Transverse colon (tissue), 4 donors: ENCODE measurements at regions not wholly inside any gene's neighbourhood (a gene's known extent, or its start where the extent isn't known, plus 50 kb on each side); places are given as distances from the start of the nearest gene placed in this dataset.

Source experiments
- DNase-seq: peaks from one replicate; pipeline ENCODE4 v3.0.0-alpha.2; 2019
- H3K27ac ChIP-seq, 4 donors: fragments of 200-600 bp; sonication (generic); 2 replicates each; pipeline ENCODE4 v1.5.1; 2016 to 2018; ENCODE audit warnings: inconsistent platforms in 4 of 4
- H3K27me3 ChIP-seq: fragments of 200-600 bp; sonication (generic); 2 replicates; pipeline ENCODE4 v1.5.1; 2017; ENCODE audit warnings: inconsistent platforms
- H3K36me3 ChIP-seq, 4 donors: fragments of 200-600 bp; sonication (generic); 2 replicates each; pipeline ENCODE4 v1.5.1; 2017 to 2019; ENCODE audit warnings: inconsistent platforms in 4 of 4
- H3K4me1 ChIP-seq, 4 donors: fragments of 200-600 bp; sonication (generic); 2 replicates each; pipeline ENCODE4 v1.5.1; 2017 to 2020; ENCODE audit warnings: inconsistent platforms in 4 of 4
- H3K4me3 ChIP-seq, 4 donors: fragments of 200-600 bp; sonication (generic); 1 replicate in 1 of 4; 2 replicates in 3 of 4; pipeline versions ENCODE4 v1.5.1 to v1.6.1; 2017 to 2019; ENCODE audit warnings: inconsistent platforms in 4 of 4
- H3K9me3 ChIP-seq, 2 donors: fragments of 200-600 bp; sonication (generic); 2 replicates each; pipeline ENCODE4 v1.5.1; 2017 to 2019; ENCODE audit warnings: inconsistent platforms in 2 of 2
- EP300 ChIP-seq: sonication (generic); formaldehyde crosslinking; IDR thresholded peaks from one replicate; pipeline ENCODE4 v1.6.1; 2017; ENCODE audit warnings: antibody characterized with exemption, low read depth
- POLR2A ChIP-seq: fragments of 450-650 bp; IDR thresholded peaks from one replicate; pipeline ENCODE4 v1.6.1; 2016; ENCODE audit warnings: antibody characterized with exemption, mild to moderate bottlenecking, moderate library complexity
- POLR2AphosphoS5 ChIP-seq, 3 donors: sonication (generic); formaldehyde crosslinking; IDR thresholded peaks; one replicate each; pipeline ENCODE4 v1.6.1; 2016; ENCODE audit warnings: antibody characterized with exemption in 3 of 3
- WGBS, 2 donors: methylation state at CpG; one replicate each; pipeline ENCODE4 v1.1.5; 2018; ENCODE audit warnings: low coverage in 1 of 2; 5-methylcytosine and 5-hydroxymethylcytosine counted together
- in situ Hi-C, 4 donors: fragments of 200-750 bp; cut with MboI; loops; one replicate each; pipeline versions ENCODE4 v1.15.0 to v1.15.1; 2017; ENCODE audit warnings: low sequenced_read_pairs in 3 of 4, low pct_ligation_motif_present in 1 of 4, low pct_unique_long_range_greater_than_20kb in 1 of 4
- intact Hi-C: fragments of 100-400 bp; cut with DNase I; formaldehyde crosslinking; loops from one replicate; pipeline ENCODE4 v1.15.1; 2023; ENCODE audit warnings: low total_unique reads
- TF ChIP-seq, protein P1 (sequence below), 5 experiments: fragments of 200-600 bp in 3 of 5; fragments of 450-650 bp in 2 of 5; sonication (generic) in 3 of 5; IDR thresholded peaks; 1 replicate in 2 of 5; 2 replicates in 3 of 5; pipeline ENCODE4 v1.5.1; 2016 to 2017; ENCODE audit warnings: antibody characterized with exemption in 5 of 5, inconsistent platforms in 3 of 5, mild to moderate bottlenecking in 2 of 5, moderate library complexity in 1 of 5

DNA sequence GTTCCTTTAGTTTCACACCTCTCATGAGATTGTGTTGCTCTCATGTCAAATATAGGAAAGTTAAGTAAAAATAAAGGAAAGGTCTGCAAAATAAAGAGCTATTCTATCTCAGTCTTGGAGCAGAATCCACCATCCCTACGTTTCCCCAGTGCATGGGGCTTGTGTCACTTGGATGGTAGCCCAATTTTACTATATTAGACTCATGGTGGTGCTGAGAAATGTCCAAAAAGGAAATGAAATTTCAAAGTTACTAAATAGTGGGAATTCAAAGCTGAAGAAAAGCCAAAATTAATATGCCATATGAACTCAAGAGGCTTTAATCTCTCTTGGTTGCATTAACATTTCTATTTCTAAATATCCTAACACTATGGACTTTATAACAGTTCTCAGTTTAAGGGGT, 1283.3 kb upstream of the GJE1 start:
- no peaks in the 10 kb centered on the region for H3K36me3 ChIP-seq
- H3K27ac ChIP-seq = no peak overlapping the region
- 64 to 67% methylated on average over 1 of the region's 1 CpG for WGBS, 2 donors
- TF ChIP-seq, protein P1, sequence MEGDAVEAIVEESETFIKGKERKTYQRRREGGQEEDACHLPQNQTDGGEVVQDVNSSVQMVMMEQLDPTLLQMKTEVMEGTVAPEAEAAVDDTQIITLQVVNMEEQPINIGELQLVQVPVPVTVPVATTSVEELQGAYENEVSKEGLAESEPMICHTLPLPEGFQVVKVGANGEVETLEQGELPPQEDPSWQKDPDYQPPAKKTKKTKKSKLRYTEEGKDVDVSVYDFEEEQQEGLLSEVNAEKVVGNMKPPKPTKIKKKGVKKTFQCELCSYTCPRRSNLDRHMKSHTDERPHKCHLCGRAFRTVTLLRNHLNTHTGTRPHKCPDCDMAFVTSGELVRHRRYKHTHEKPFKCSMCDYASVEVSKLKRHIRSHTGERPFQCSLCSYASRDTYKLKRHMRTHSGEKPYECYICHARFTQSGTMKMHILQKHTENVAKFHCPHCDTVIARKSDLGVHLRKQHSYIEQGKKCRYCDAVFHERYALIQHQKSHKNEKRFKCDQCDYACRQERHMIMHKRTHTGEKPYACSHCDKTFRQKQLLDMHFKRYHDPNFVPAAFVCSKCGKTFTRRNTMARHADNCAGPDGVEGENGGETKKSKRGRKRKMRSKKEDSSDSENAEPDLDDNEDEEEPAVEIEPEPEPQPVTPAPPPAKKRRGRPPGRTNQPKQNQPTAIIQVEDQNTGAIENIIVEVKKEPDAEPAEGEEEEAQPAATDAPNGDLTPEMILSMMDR (IDR thresholded peaks at IDR 0.05) = no peak
- TF ChIP-seq POLR2A (no peak), EP300 (no peak), POLR2AphosphoS5 (IDR thresholded peaks at IDR 0.05) (no peak)
- no peaks in the 10 kb centered on the region for H3K4me1 ChIP-seq
- in situ Hi-C loops (no loop called here), intact Hi-C loops (no loop called here)
- no peaks in the 10 kb centered on the region for H3K27me3 ChIP-seq
- DNase-seq = no peak
- H3K9me3 ChIP-seq = no peaks in the 10 kb centered on the region
- no peak overlapping the region for H3K4me3 ChIP-seq

- in situ Hi-C loops (no loop called here), intact Hi-C loops (no loop called here)
- TF ChIP-seq EP300 = no peak
- TF ChIP-seq, protein P1 (IDR thresholded peaks at IDR 0.05) = no peak
- no peak for TF ChIP-seq POLR2A
- no peak for TF ChIP-seq POLR2AphosphoS5 (IDR thresholded peaks at IDR 0.05)
- Histone ChIP-seq H3K9me3 (no peaks in the 10 kb centered on the region), H3K27me3 (no peaks in the 10 kb centered on the region), H3K27ac (no peak overlapping the region), H3K4me1 (no peaks in the 10 kb centered on the region), H3K4me3 (no peak overlapping the region), H3K36me3 (no peaks in the 10 kb centered on the region)
- 79 to 85% methylated on average over 2 of the region's 2 CpGs for WGBS, 2 donors
- DNase-seq = no peak
Measured at GRCh38 chr6:140847262-140847645, 1285.5 kb upstream of the GJE1 start.

- intact Hi-C loops (no loop called here), in situ Hi-C loops (no loop called here)
- Histone ChIP-seq H3K4me3 (no peak overlapping the region), H3K9me3 (no peaks in the 10 kb centered on the region), H3K27me3 (no peaks in the 10 kb centered on the region), H3K36me3 (no peaks in the 10 kb centered on the region), H3K4me1 (no peaks in the 10 kb centered on the region), H3K27ac (no peak overlapping the region)
- DNase-seq = no peak
- TF ChIP-seq, protein P1 (IDR thresholded peaks at IDR 0.05) = no peak
- TF ChIP-seq POLR2A (no peak), POLR2AphosphoS5 (IDR thresholded peaks at IDR 0.05) (no peak), EP300 (no peak)
- 77 to 84% methylated on average over 3 of the region's 3 CpGs for WGBS, 2 donors
Measured at GRCh38 chr6:140846503-140847261, 1286.0 kb upstream of the GJE1 start.

DNA sequence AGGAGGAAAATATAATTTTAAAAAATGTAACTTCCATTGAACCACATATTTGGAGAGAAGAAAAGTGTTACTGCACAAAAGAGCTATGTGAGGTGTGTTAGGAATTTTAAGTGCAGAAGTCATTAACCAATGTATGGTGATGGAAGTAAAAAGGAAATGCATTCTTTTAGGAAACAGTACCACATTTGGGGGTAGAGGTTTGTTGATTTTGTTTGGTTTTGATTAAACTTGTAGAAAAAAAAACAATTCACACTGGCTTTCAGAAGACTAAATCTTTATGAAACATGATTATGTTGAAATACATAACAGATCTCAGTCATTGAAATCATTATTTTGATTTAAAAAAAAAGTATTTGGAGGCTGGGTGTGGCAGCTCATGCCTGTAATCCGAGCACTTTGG, 1287.0 kb upstream of the GJE1 start:
- intact Hi-C loops = no loop called here

More for the DNA sequence above, 1287.0 kb upstream of the GJE1 start:
- Histone ChIP-seq H3K36me3 (no peaks in the 10 kb centered on the region), H3K9me3 (no peaks in the 10 kb centered on the region), H3K27me3 (no peaks in the 10 kb centered on the region), H3K27ac (no peak overlapping the region), H3K4me3 (no peak overlapping the region), H3K4me1 (no peaks in the 10 kb centered on the region)
- in situ Hi-C loops = no loop called here
- no peak for DNase-seq
- no peak for TF ChIP-seq POLR2AphosphoS5 (IDR thresholded peaks at IDR 0.05)
- TF ChIP-seq, protein P1 (IDR thresholded peaks at IDR 0.05) = no peak
- TF ChIP-seq POLR2A = no peak
- no peak for TF ChIP-seq EP300
- 70 to 80% methylated on average over 1 of the region's 1 CpG for WGBS, 2 donors
